MCF 10A (cell line): ENCODE measurements at regions not wholly inside any gene's neighbourhood (a gene's known extent, or its start where the extent isn't known, plus 50 kb on each side); places are given as distances from the start of the nearest gene placed in this dataset.

Source experiments
- BruUV-seq: library from RNA; stranded (reverse); fragments of 400-500 nt; replicated peaks from 2 replicates; lab custom pipeline; 2021; lab: Mats Ljungman, UMichigan
- CTCF ChIA-PET: fragments of 300-600 bp; sonication (Branson Sonifier 250); formaldehyde crosslinking; extraction: SDS; loops from one replicate; lab custom pipeline; 2021; ENCODE audit warnings: antibody characterized with exemption, inconsistent platforms; lab: Yijun Ruan, JAX
- POLR2A ChIA-PET: fragments of 300-600, 350-650 bp; sonication (Branson Sonifier 250); formaldehyde crosslinking; extraction: SDS; loops from one replicate; lab custom pipeline; 2020; ENCODE audit warnings: antibody characterized with exemption, inconsistent platforms; lab: Yijun Ruan, JAX
- DNase-seq: peaks from one replicate; pipeline ENCODE4 v3.0.0-alpha.2; 2018; ENCODE audit not compliant: unreplicated experiment
- H3K27ac Mint-ChIP-seq: one replicate; pipeline ENCODE4 v1.8.0; 2022; ENCODE audit warnings: mild to moderate bottlenecking, low read depth, mixed read lengths; ENCODE audit not compliant: unreplicated experiment
- H3K27me3 Mint-ChIP-seq: one replicate; pipeline ENCODE4 v1.8.0; 2022; ENCODE audit warnings: mixed read lengths; ENCODE audit not compliant: insufficient read depth, unreplicated experiment
- H3K36me3 Mint-ChIP-seq: one replicate; pipeline ENCODE4 v1.8.0; 2022; ENCODE audit warnings: mild to moderate bottlenecking, moderate library complexity, mixed read lengths; ENCODE audit not compliant: insufficient read depth, unreplicated experiment
- H3K4me1 Mint-ChIP-seq: one replicate; pipeline ENCODE4 v1.8.0; 2022; ENCODE audit warnings: mixed read lengths; ENCODE audit not compliant: insufficient read depth, unreplicated experiment
- H3K4me3 Mint-ChIP-seq: one replicate; pipeline ENCODE4 v1.8.0; 2022; ENCODE audit warnings: mild to moderate bottlenecking, moderate library complexity, mixed read lengths; ENCODE audit not compliant: unreplicated experiment
- H3K9me3 Mint-ChIP-seq: one replicate; pipeline ENCODE4 v1.8.0; 2022; ENCODE audit warnings: mixed read lengths; ENCODE audit not compliant: unreplicated experiment
- CTCF ChIP-seq: fragments of 200-600 bp; IDR thresholded peaks from one replicate; pipeline ENCODE4 v1.8.0; 2022; ENCODE audit warnings: antibody characterized with exemption, mild to moderate bottlenecking; ENCODE audit not compliant: unreplicated experiment
- intact Hi-C: fragments of 100-400 bp; cut with micrococcal nuclease; formaldehyde crosslinking; loops from 2 replicates; pipeline ENCODE4 v1.14.1; 2022

- H3K36me3 Mint-ChIP-seq: no peaks in the 10 kb centered on the region
- ChIA-PET CTCF (interaction anchor here (0.6 to 0.7 kb wide), 2 partner anchors 9 to 90 kb away, joined by 3 to 4 read pairs; no protein-coding TSS in a partner anchor), POLR2A (no interaction called here)
- no peak overlapping the region for H3K4me3 Mint-ChIP-seq
- no peak for TF ChIP-seq CTCF
- no peaks in the 10 kb centered on the region for H3K27me3 Mint-ChIP-seq
- intact Hi-C loops: no loop called here
- H3K9me3 Mint-ChIP-seq: no peaks in the 10 kb centered on the region
- no peaks in the 10 kb centered on the region for H3K4me1 Mint-ChIP-seq
- peak; percentile 16 for DNase-seq
- BruUV-seq: no TSS peak
- H3K27ac Mint-ChIP-seq: no peak overlapping the region
These were observed 274.1 kb downstream of the OTOL1 start for GRCh38 chr3:161770484-161771386.

- no peak for DNase-seq
- BruUV-seq: no TSS peak
- CTCF ChIA-PET: no interaction called here
- peak overlapping the region; percentile 13 for H3K4me3 Mint-ChIP-seq
- peaks cover 7% of the 10 kb centered on the region for H3K9me3 Mint-ChIP-seq
- no peaks in the 10 kb centered on the region for H3K36me3 Mint-ChIP-seq
- no peaks in the 10 kb centered on the region for H3K4me1 Mint-ChIP-seq
- H3K27ac Mint-ChIP-seq: peak overlapping the region; percentile 43
- TF ChIP-seq CTCF: no peak
- no peaks in the 10 kb centered on the region for H3K27me3 Mint-ChIP-seq
- POLR2A ChIA-PET: interaction anchor here (1.0 kb wide), 1 partner anchor 25 kb away, joined by 3 read pairs; no protein-coding TSS in a partner anchor
- intact Hi-C loops: loop anchor here (10.0 kb wide), 1 partner anchor 217 kb away; no protein-coding TSS in a partner anchor
These were observed 284.8 kb downstream of the OTOL1 start for GRCh38 chr3:161781381-161781780.

- no peak overlapping the region for H3K27ac Mint-ChIP-seq
- no TSS peak for BruUV-seq
- DNase-seq: no peak
- ChIA-PET POLR2A (no interaction called here), CTCF (no interaction called here)
- TF ChIP-seq CTCF: no peak
- peaks cover 6% of the 10 kb centered on the region for H3K4me1 Mint-ChIP-seq
- H3K36me3 Mint-ChIP-seq: no peaks in the 10 kb centered on the region
- no peak overlapping the region for H3K4me3 Mint-ChIP-seq
- H3K27me3 Mint-ChIP-seq: no peaks in the 10 kb centered on the region
- intact Hi-C loops: no loop called here
- no peaks in the 10 kb centered on the region for H3K9me3 Mint-ChIP-seq
These were observed 296.8 kb downstream of the OTOL1 start for GRCh38 chr3:161793194-161793930.

- no peak for DNase-seq
- TF ChIP-seq CTCF: no peak
- ChIA-PET POLR2A (no interaction called here), CTCF (no interaction called here)
- intact Hi-C loops: no loop called here
- Mint-ChIP-seq H3K27ac (no peak overlapping the region), H3K9me3 (no peaks in the 10 kb centered on the region), H3K4me1 (peaks cover 6% of the 10 kb centered on the region), H3K36me3 (no peaks in the 10 kb centered on the region), H3K4me3 (no peak overlapping the region), H3K27me3 (no peaks in the 10 kb centered on the region)
- no TSS peak for BruUV-seq
These were observed 297.9 kb downstream of the OTOL1 start for GRCh38 chr3:161794551-161794950.
